Stimulated activated CD8-positive, alpha-beta memory T cell treated with anti-CD3 and anti-CD28 coated beads, Interleukin-7, amount 100 ng/mL, for 4 hours (primary cell): ENCODE measurements at regions not wholly inside any gene's neighbourhood (a gene's known extent, or its start where the extent isn't known, plus 50 kb on each side); places are given as distances from the start of the nearest gene placed in this dataset.
"Not testable (repeated sequence)": the region's sequence is repeated elsewhere in the genome, so short reads cannot be mapped to it uniquely, and the experiment has no call there.

ENCODE experiments used
- DNase-seq, 2 donors: peaks; one replicate each; pipeline ENCODE4 v3.0.0-alpha.2; 2020; ENCODE audit warnings: low read depth in 2 of 2

- no peak for DNase-seq
Measured at GRCh38 chr12:18849080-18849479, 111.2 kb downstream of the CAPZA3 start.

GRCh38 chr12:18849761-18850160 lies 111.8 kb downstream of the CAPZA3 start:
- DNase-seq = no peak

- DNase-seq = no peak
Measured at GRCh38 chr12:18850752-18851151, 112.8 kb downstream of the CAPZA3 start.

DNA sequence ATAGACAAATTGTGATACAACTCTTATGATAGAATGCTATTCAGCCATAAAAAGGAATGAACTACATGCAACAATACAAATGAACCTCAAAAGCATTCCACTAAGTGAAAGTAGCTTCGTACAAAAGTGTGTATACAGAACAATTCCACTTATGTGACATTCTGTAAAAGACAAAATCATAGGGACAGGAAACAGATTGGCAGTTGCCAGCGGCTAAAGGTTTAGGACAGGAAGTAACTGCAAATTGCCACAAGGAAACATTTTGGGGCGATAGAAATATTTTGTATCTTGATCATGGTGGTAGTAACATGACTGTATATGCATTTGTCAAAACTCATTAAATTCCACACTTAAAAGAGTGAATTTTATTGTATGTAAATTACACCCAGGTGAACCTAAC lies 113.4 kb downstream of the CAPZA3 start:
- DNase-seq = no peak

DNA sequence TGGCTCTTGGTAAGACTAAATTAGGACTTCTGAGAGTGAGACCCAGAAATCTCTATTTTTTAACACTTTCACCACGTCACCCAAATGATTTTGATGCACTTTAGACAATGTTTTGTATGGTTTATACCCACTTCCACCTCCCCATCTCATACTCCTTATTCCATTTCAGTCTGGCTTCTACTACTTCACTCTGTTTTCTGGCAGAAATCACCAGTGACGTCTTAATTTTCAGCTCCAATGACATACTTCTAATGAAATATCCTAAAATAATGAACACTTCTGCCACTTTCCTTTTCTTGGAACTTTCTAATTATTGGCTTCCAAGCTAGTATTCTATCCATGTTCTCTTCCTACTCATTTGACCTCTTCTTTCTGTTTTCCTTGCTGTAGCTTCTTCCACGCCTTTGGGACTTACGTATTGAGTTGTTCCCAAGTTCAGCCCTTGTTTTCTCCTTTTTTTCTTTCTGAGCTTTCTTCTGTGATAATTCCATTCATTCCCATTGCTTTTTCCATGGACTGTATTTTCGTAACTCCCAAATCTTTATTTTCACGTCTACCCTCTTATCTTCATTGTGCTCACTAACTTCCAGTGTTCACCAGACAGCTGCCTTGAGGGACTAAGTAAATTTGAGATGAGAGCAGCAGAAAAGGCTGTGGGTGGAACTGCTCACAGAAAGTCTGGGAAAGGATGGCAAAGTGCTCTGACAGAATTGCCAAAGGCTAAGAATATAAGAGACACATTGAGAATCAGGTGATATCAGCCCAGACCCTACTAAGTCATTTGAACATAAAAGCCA lies 115.8 kb downstream of the CAPZA3 start:
- DNase-seq = no peak

DNA sequence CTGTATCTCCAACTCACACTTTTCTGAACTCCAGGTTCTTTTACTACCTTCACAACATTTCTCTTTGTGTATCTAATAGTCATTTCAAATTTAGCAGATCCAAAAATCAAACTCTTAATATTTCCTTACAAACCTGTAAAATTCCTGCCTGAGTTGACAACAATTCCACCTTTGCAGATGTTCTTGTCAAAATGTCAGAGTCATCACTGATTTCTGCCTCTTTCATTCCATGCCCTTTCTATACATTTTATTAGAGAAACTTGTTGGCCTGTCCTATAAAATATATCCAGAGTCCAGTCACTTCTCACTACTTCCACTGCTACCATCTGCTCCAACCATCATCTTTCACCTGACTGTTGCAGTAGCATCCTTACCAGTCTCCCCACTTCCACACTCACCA lies 119.7 kb downstream of the CAPZA3 start:
- DNase-seq = no peak

DNA sequence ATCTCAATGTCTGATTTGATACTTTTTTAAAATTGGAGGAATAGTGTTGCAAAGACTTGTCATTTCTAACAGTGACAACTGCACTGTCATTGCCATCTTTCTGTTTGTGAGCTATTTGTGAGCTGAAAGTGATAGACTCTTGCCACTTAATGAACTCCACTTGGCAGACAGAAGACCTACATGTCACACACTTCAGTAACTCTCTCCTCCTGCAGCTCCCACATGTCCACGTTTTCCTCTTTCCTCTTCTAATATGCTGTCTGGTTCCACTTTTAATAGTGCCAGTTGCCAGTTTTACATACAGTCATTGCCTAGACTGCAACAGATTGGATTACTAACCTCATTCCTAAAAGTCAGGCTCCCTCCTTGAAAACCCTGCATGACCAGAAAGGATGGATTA lies 121.5 kb downstream of the CAPZA3 start:
- DNase-seq = no peak

GRCh38 chr12:18861287-18861858 lies 123.5 kb downstream of the CAPZA3 start:
- no peak for DNase-seq

- DNase-seq = no peak
Measured at GRCh38 chr12:18863769-18864500, 126.0 kb downstream of the CAPZA3 start.

DNA sequence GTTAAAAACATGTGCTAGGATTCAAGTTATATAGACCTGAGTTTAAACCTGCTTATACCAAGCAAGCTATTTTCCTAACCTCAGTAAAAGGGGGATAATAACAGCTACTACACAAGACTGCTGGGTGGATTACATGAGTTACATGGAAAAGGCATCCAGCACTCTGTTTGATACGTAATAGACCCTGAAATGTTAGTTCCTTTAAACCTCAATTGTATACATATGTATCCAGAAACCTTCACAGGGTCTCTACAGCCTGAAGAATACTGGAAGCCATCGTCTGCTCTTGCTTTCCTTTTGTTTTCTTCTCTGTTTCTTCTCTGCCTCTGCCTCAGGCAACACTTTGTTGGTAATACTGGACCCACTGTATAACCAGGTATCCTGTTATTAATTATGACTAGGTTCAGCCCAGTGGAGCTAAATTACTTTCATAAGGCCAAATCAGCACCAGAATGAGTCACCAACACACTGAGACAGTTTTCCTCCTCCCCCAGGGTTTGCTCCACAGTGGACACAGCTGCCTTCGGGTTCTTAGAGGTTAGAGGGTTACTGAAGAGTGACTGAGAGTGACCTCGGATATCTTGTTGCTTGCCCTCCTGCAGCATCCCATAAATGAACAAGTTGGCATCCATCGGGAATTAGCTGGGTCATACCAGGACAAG lies 127.1 kb downstream of the CAPZA3 start:
- DNase-seq = no peak

- no peak for DNase-seq
Measured at GRCh38 chr12:18868717-18869116, 130.8 kb downstream of the CAPZA3 start.

DNA sequence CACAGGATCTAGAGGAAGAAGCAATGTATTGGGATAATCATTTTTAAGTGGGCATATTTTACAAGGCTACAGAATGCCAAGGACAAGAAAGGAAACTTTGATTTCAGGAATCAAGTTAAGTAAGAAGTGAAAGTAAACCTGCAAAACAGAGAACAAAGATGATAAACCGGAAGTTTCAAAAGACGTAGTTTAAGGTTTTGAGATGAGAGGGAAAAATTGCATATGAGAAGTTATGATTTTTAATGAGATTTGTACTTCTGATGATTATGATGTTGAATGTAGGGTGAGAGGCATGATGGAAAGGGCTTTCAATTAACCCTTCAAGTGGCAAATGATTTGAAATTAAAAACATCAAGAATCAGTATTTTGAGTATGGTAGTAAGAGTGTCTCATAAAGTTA lies 134.9 kb downstream of the CAPZA3 start:
- DNase-seq = no peak

GRCh38 chr12:18878676-18879180 lies 140.8 kb downstream of the CAPZA3 start:
- DNase-seq = no peak

DNA sequence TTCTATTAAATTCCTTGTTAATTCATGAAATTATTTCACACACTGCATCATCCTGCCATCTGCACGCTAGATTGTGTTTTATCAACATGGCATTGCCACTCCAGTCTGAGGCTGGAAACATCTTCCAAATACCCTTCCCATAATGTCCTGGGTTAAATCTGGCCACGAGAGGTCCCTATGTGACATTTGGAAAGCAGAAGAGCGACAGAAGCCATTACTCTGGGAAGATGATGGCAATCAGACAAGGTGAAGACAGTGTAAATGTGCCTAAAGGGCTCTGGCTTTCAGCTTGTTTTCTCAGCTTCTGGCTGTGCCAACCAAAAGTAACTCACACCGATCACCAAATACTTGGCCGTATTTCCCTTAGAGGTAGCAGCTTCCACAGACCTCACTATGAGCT lies 144.8 kb downstream of the CAPZA3 start:
- no peak for DNase-seq

DNA sequence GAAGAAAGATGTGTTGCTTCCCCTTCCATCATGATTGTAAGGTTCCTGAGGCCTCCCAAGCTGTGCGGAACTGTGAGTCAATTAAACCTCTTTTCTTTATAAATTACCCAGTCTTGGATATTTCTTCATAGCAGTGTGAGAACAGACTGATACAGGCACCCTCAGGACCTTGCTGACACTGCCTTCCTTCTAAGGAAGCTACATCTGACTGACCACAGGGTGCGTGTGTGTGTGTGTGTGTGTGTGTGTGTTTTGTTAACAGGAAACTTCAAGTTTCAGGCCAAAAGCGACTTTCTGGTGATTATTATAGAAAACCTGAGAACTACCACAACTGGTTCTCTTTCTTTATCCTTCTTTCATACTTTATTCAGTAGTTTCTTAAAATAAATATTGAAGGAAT lies 149.0 kb downstream of the CAPZA3 start:
- no peak for DNase-seq

- no peak for DNase-seq
Measured at GRCh38 chr12:18887368-18887767, 149.4 kb downstream of the CAPZA3 start.

- DNase-seq = no peak
Measured at GRCh38 chr12:18888047-18888446, 150.1 kb downstream of the CAPZA3 start.

GRCh38 chr12:18890621-18891020 lies 152.7 kb downstream of the CAPZA3 start:
- not testable (repeated sequence) for DNase-seq

GRCh38 chr12:18895540-18895939 lies 157.6 kb downstream of the CAPZA3 start:
- no peak for DNase-seq

DNA sequence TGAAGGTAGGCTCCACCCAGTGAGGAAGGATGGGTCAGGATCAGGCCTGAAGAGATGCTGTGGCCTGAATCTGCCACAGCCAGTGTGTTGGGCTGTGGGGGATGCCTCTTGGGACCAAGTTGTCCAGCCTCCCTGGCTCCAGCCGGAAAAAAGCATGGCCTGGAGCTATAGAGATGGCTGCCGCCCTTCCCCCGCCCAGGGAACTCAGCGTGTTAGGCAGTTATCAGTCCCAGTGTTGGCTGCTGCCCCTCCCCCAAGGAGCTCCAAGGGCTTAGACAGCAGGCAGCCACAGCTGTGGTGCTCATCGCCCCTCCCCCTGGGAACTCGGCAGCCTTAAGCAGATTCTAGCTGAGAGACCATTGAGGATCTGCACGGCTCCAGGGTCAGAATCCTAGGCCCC lies 158.0 kb downstream of the CAPZA3 start:
- no peak for DNase-seq

DNA sequence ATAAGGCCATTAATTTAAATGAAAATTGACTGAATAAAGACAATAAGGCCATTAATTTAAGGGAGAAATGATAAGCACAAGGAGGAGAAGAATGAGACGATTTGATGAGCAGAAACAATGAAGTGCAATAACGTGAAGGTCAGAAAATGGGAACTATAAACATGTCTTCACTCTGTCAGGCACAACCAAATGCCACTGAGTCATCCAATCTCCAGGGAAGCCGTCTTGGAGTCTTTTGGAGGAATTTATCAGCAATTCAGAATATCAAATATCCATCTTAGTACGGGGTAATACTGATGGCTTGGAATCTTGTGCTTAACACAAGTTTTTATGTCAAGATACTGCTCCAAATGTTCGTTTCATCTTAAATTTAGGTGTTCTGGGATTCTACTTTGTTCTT lies 159.9 kb downstream of the CAPZA3 start:
- no peak for DNase-seq

DNA sequence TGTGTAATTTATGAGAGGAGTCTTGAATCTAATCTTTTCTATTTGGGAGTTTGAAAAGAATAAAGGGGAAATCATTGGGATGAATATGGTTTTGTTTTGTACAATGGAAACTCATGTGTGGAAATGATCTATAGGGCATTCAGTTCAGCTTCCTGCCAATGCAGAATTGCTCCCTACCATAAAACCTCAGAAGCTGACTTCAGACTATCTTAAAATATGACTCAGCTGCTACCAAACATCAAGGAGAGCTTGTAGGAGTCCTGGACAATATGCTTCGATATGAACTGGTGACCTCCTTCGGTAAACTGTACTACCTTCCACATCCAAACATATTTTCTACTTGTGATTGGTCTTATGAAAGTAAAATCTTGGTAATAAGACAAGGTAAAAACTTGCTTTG lies 160.6 kb downstream of the CAPZA3 start:
- DNase-seq = no peak
